Tibial nerve (tissue), 4 donors: ENCODE measurements at regions not wholly inside any gene's neighbourhood (a gene's known extent, or its start where the extent isn't known, plus 50 kb on each side); places are given as distances from the start of the nearest gene placed in this dataset.

Experiments used
- EP300 ChIP-seq, 2 donors: sonication (generic); formaldehyde crosslinking; IDR thresholded peaks; one replicate each; pipeline ENCODE4 v1.6.1; 2017; ENCODE audit warnings: antibody characterized with exemption in 2 of 2, mild to moderate bottlenecking in 1 of 2
- TF ChIP-seq, protein P1 (sequence below), 5 experiments: fragments of 200-600 bp in 3 of 5; fragments of 450-650 bp in 2 of 5; sonication (generic) in 3 of 5; IDR thresholded peaks; one replicate each; pipeline ENCODE4 v1.5.1; 2016 to 2019; ENCODE audit warnings: antibody characterized with exemption in 5 of 5, mild to moderate bottlenecking in 3 of 5, moderate library complexity in 2 of 5

DNA sequence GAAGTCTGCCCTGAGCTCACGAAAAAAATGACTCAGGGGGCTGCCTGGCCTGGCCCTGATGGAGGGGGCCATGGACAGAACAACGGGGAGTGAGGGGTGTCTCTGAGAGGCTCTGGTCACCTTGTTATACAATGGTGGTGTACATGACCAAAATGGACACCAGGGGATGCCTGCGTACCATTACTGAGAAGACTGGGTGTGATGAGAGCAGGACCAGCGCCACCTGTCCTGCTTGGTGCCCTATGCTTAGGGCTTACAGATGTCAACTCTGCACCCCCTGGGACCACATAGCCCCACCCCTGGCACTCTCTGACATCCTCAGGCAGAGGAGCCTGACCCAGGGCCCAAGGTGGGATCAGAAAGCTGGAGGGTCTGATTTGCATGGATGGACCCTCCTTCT, 104.8 kb downstream of the ZNF280B start:
- TF ChIP-seq, protein P1, sequence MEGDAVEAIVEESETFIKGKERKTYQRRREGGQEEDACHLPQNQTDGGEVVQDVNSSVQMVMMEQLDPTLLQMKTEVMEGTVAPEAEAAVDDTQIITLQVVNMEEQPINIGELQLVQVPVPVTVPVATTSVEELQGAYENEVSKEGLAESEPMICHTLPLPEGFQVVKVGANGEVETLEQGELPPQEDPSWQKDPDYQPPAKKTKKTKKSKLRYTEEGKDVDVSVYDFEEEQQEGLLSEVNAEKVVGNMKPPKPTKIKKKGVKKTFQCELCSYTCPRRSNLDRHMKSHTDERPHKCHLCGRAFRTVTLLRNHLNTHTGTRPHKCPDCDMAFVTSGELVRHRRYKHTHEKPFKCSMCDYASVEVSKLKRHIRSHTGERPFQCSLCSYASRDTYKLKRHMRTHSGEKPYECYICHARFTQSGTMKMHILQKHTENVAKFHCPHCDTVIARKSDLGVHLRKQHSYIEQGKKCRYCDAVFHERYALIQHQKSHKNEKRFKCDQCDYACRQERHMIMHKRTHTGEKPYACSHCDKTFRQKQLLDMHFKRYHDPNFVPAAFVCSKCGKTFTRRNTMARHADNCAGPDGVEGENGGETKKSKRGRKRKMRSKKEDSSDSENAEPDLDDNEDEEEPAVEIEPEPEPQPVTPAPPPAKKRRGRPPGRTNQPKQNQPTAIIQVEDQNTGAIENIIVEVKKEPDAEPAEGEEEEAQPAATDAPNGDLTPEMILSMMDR (IDR thresholded peaks at IDR 0.05) = no peak
- no peak for TF ChIP-seq EP300 (IDR thresholded peaks at IDR 0.05)
